Lower leg skin (tissue), 3 donors: ENCODE measurements at regions not wholly inside any gene's neighbourhood (a gene's known extent, or its start where the extent isn't known, plus 50 kb on each side); places are given as distances from the start of the nearest gene placed in this dataset.

Experiments
- POLR2A ChIP-seq, 2 donors: fragments of 450-650 bp; IDR thresholded peaks; one replicate each; pipeline ENCODE4 v1.6.1; 2016 to 2017; ENCODE audit warnings: antibody characterized with exemption in 2 of 2, mild to moderate bottlenecking in 1 of 2, moderate library complexity in 1 of 2
- TF ChIP-seq, protein P1 (sequence below), 3 donors: fragments of 450-650 bp; IDR thresholded peaks; one replicate each; pipeline ENCODE4 v1.5.1; 2016; ENCODE audit warnings: antibody characterized with exemption in 3 of 3, mild to moderate bottlenecking in 3 of 3, moderate library complexity in 2 of 3

DNA sequence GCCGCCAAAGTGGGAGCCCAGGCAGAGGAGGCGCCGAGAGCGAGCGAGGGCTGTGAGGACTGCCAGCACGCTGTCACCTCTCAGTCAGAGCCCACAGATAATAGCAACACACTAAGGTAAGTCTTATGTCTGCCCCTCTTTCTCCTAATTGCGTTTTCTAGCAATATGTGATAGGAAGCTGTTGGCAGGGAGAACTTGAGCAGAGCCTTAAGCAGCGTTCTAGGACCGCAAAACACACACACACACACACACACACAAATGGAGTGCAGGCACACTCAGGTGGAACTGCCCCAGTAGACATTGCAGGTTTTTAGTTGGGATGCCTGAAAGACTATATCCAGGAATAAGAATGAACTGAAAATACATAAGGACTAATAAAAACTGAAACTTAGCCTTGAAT is 1188.5 kb downstream of the NXPH1 start:
- TF ChIP-seq, protein P1, sequence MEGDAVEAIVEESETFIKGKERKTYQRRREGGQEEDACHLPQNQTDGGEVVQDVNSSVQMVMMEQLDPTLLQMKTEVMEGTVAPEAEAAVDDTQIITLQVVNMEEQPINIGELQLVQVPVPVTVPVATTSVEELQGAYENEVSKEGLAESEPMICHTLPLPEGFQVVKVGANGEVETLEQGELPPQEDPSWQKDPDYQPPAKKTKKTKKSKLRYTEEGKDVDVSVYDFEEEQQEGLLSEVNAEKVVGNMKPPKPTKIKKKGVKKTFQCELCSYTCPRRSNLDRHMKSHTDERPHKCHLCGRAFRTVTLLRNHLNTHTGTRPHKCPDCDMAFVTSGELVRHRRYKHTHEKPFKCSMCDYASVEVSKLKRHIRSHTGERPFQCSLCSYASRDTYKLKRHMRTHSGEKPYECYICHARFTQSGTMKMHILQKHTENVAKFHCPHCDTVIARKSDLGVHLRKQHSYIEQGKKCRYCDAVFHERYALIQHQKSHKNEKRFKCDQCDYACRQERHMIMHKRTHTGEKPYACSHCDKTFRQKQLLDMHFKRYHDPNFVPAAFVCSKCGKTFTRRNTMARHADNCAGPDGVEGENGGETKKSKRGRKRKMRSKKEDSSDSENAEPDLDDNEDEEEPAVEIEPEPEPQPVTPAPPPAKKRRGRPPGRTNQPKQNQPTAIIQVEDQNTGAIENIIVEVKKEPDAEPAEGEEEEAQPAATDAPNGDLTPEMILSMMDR (IDR thresholded peaks at IDR 0.05), result no peak
- no peak for TF ChIP-seq POLR2A (IDR thresholded peaks at IDR 0.05)
